A549 (cell line): ENCODE measurements at regions not wholly inside any gene's neighbourhood (a gene's known extent, or its start where the extent isn't known, plus 50 kb on each side); places are given as distances from the start of the nearest gene placed in this dataset.

Source experiments
- ATAC-seq, 2 experiments: fragments of 200-7000 bp in 1 of 2; fragments of >200 bp in 1 of 2; cut with Nextera tagmentation in 1 of 2; cut with Tn5 transposase in 1 of 2; 3 replicates each; pipeline versions ENCODE4 v1.8.0 to v1.9.1; 2018 to 2020; ENCODE audit warnings: mild to moderate bottlenecking in 1 of 2, moderate library complexity in 1 of 2
- CTCF ChIA-PET: fragments of 300-600 bp; sonication (Branson Sonifier 250); formaldehyde crosslinking; extraction: SDS; loops from one replicate; lab custom pipeline; 2021; ENCODE audit warnings: antibody characterized with exemption, inconsistent platforms; lab: Yijun Ruan, JAX
- POLR2A ChIA-PET: fragments of 350-600 bp; formaldehyde crosslinking; extraction: SDS; loops from one replicate; lab custom pipeline; 2021; ENCODE audit warnings: antibody characterized with exemption, inconsistent platforms; lab: Yijun Ruan, JAX
- DNase-seq, 2 experiments: peaks; one replicate each; pipeline versions ENCODE4 v3.0.0 to v3.0.0-alpha.2; 2011 to 2016; ENCODE audit warnings: low read depth in 1 of 2, low spot score in 1 of 2
- FAIRE-seq: peaks from 2 replicates; lab custom pipeline; 2011; peaks lifted over from hg19 to GRCh38; lab: Jason Lieb, UNC
- H3K27ac ChIP-seq, 2 experiments: fragments of >200 bp; sonication (Bioruptor Twin); formaldehyde crosslinking; 3 replicates each; pipeline ENCODE4 v1.5.1; 2016 to 2017
- H3K4me1 ChIP-seq: fragments of >200 bp; sonication (Bioruptor Twin); formaldehyde crosslinking; 3 replicates; pipeline ENCODE4 v1.6.1; 2016
- H3K4me2 ChIP-seq: fragments of >200 bp; sonication (Bioruptor Twin); formaldehyde crosslinking; 3 replicates; pipeline ENCODE4 v1.6.1; 2016
- H3K4me3 ChIP-seq: fragments of >200 bp; sonication (Bioruptor Twin); formaldehyde crosslinking; 3 replicates; pipeline ENCODE4 v1.5.1; 2016
- H3K9me3 ChIP-seq: fragments of >200 bp; sonication (Bioruptor Twin); formaldehyde crosslinking; 3 replicates; pipeline ENCODE4 v1.6.1; 2016
- BHLHE40 ChIP-seq: IDR thresholded peaks from 2 replicates; pipeline ENCODE4 v1.6.1; 2012; ENCODE audit warnings: low read depth, low read length, inconsistent platforms
- CBX2 ChIP-seq: fragments of 200-600 bp; sonication (generic); IDR thresholded peaks from 2 replicates; pipeline ENCODE4 v1.6.1; 2016; ENCODE audit warnings: low read depth, mild to moderate bottlenecking, borderline replicate concordance
- CEBPB ChIP-seq, 2 experiments: fragments of >200 bp in 1 of 2; sonication (Bioruptor Twin) in 1 of 2; formaldehyde crosslinking in 1 of 2; IDR thresholded peaks; 2 replicates each; pipeline ENCODE4 v1.6.1; 2012 to 2016
- CHD2 ChIP-seq: fragments of 150-350 bp; IDR thresholded peaks from 2 replicates; pipeline ENCODE4 v1.6.1; 2014; ENCODE audit warnings: low read length; ENCODE audit not compliant: partially characterized antibody
- CHD4 ChIP-seq: fragments of 200-600 bp; sonication (generic); IDR thresholded peaks from 2 replicates; pipeline ENCODE4 v1.6.1; 2016; ENCODE audit warnings: antibody characterized with exemption, mild to moderate bottlenecking, borderline replicate concordance
- EHF ChIP-seq: fragments of 250-450 bp; sonication (Bioruptor Pico); IDR thresholded peaks from 2 replicates; pipeline ENCODE4 v1.5.0; 2020; ENCODE audit warnings: mild to moderate bottlenecking
- EHMT2 ChIP-seq: fragments of 200-600 bp; sonication (generic); IDR thresholded peaks from 2 replicates; pipeline ENCODE4 v1.6.1; 2016; ENCODE audit warnings: antibody characterized with exemption, low read depth, mild to moderate bottlenecking, moderate library complexity
- ELK1 ChIP-seq: fragments of 150-350 bp; IDR thresholded peaks from 2 replicates; pipeline ENCODE4 v1.6.1; 2014; ENCODE audit warnings: low read depth, mild to moderate bottlenecking, low read length
- ESRRA ChIP-seq: fragments of 150-350 bp; IDR thresholded peaks from 2 replicates; pipeline ENCODE4 v1.6.1; 2014; ENCODE audit warnings: mild to moderate bottlenecking, low read length, borderline replicate concordance
- FOSB ChIP-seq: fragments of 250-450 bp; sonication (Bioruptor Pico); IDR thresholded peaks from 2 replicates; pipeline ENCODE4 v1.5.0; 2020; ENCODE audit warnings: mild to moderate bottlenecking, moderate library complexity
- FOXS1 ChIP-seq: fragments of 250-450 bp; sonication (Bioruptor Pico); IDR thresholded peaks from 2 replicates; pipeline ENCODE4 v1.5.0; 2020; ENCODE audit warnings: mild to moderate bottlenecking, moderate library complexity
- HOXB13 ChIP-seq: fragments of 250-450 bp; sonication (Bioruptor Pico); IDR thresholded peaks from 2 replicates; pipeline ENCODE4 v1.5.0; 2020; ENCODE audit warnings: low read depth, mild to moderate bottlenecking, moderate library complexity
- HOXB5 ChIP-seq: fragments of 250-450 bp; sonication (Bioruptor Pico); IDR thresholded peaks from 2 replicates; pipeline ENCODE4 v1.5.0; 2020; ENCODE audit warnings: mild to moderate bottlenecking, moderate library complexity
- JUN ChIP-seq, 2 experiments: fragments of >200 bp; sonication (Bioruptor Twin); formaldehyde crosslinking; IDR thresholded peaks; 2 replicates in 1 of 2; 3 replicates in 1 of 2; pipeline ENCODE4 v1.6.1; 2016 to 2017
- JUNB ChIP-seq: fragments of >200 bp; sonication (Bioruptor Twin); formaldehyde crosslinking; IDR thresholded peaks from 2 replicates; pipeline ENCODE4 v1.6.1; 2016
- MAZ ChIP-seq: fragments of 150-350 bp; IDR thresholded peaks from 2 replicates; pipeline ENCODE4 v1.6.1; 2014; ENCODE audit warnings: antibody characterized with exemption, low read depth, low read length, borderline replicate concordance
- NFE2L2 ChIP-seq: fragments of 150-350 bp; conservative IDR thresholded peaks from 2 replicates; pipeline ENCODE4 v1.6.1; 2014; ENCODE audit warnings: low read length
- NPAS2 ChIP-seq: fragments of 250-450 bp; sonication (Bioruptor Pico); IDR thresholded peaks from 2 replicates; pipeline ENCODE4 v1.8.0; 2022; ENCODE audit warnings: mild to moderate bottlenecking, moderate library complexity, borderline replicate concordance
- NR3C1 ChIP-seq: fragments of >200 bp; sonication (Bioruptor Twin); formaldehyde crosslinking; IDR thresholded peaks from 3 replicates; pipeline ENCODE4 v1.6.1; 2017
- POLR2A ChIP-seq: IDR thresholded peaks from 2 replicates; pipeline ENCODE4 v1.6.1; 2012; ENCODE audit warnings: mild to moderate bottlenecking, low read length
- POLR2AphosphoS2 ChIP-seq: conservative IDR thresholded peaks from 2 replicates; pipeline ENCODE4 v1.6.1; 2012; ENCODE audit warnings: low read length, improper control_type of control experiment, inconsistent platforms
- RAD21 ChIP-seq, 2 experiments: fragments of >200 bp in 1 of 2; sonication (Bioruptor Twin) in 1 of 2; formaldehyde crosslinking in 1 of 2; IDR thresholded peaks in 1 of 2; conservative IDR thresholded peaks in 1 of 2; 2 replicates in 1 of 2; 3 replicates in 1 of 2; pipeline ENCODE4 v1.6.1; 2012 to 2018; ENCODE audit warnings: inconsistent platforms in 1 of 2
- RCOR1 ChIP-seq: fragments of 150-350 bp; IDR thresholded peaks from 2 replicates; pipeline ENCODE4 v1.6.1; 2014; ENCODE audit warnings: antibody characterized with exemption, low read length, low read depth
- RFX5 ChIP-seq: fragments of 450-650 bp; IDR thresholded peaks from 2 replicates; pipeline ENCODE4 v1.7.1; 2014; ENCODE audit warnings: antibody characterized with exemption, mild to moderate bottlenecking, moderate library complexity
- RNF2 ChIP-seq: fragments of 200-600 bp; sonication (generic); IDR thresholded peaks from 2 replicates; pipeline ENCODE4 v1.6.1; 2016; ENCODE audit warnings: low read depth, mild to moderate bottlenecking, antibody characterized with exemption, moderate library complexity, borderline replicate concordance
- SREBF2 ChIP-seq: fragments of 450-650 bp; IDR thresholded peaks from 2 replicates; pipeline ENCODE4 v1.6.1; 2014; ENCODE audit warnings: mild to moderate bottlenecking, moderate library complexity
- ZNF302 ChIP-seq: fragments of 250-450 bp; sonication (Bioruptor Pico); IDR thresholded peaks from 2 replicates; pipeline ENCODE4 v1.9.0; 2021; ENCODE audit warnings: inconsistent platforms, mild to moderate bottlenecking, moderate library complexity
- WGBS: methylation state at CpG from one replicate; pipeline ENCODE4 v1.1.6; 2017; ENCODE audit errors: missing lambda C conversion rate; 5-methylcytosine and 5-hydroxymethylcytosine counted together
- TF ChIP-seq, protein P1 (sequence below): fragments of 250-450 bp; sonication (Bioruptor Pico); IDR thresholded peaks from 2 replicates; pipeline ENCODE4 v1.5.0; 2021; ENCODE audit warnings: mild to moderate bottlenecking, moderate library complexity, borderline replicate concordance
- TF ChIP-seq, protein P2 (sequence below): IDR thresholded peaks from 2 replicates; pipeline ENCODE4 v1.6.1; 2012
- TF ChIP-seq, protein P3 (sequence below): fragments of 250-450 bp; sonication (Bioruptor Pico); IDR thresholded peaks from 2 replicates; pipeline ENCODE4 v1.5.0; 2020; ENCODE audit warnings: low read depth, mild to moderate bottlenecking, moderate library complexity
- TF ChIP-seq, protein P4 (sequence below): fragments of >200 bp; sonication (Bioruptor Twin); formaldehyde crosslinking; IDR thresholded peaks from 3 replicates; pipeline ENCODE4 v1.6.1; 2016

DNA sequence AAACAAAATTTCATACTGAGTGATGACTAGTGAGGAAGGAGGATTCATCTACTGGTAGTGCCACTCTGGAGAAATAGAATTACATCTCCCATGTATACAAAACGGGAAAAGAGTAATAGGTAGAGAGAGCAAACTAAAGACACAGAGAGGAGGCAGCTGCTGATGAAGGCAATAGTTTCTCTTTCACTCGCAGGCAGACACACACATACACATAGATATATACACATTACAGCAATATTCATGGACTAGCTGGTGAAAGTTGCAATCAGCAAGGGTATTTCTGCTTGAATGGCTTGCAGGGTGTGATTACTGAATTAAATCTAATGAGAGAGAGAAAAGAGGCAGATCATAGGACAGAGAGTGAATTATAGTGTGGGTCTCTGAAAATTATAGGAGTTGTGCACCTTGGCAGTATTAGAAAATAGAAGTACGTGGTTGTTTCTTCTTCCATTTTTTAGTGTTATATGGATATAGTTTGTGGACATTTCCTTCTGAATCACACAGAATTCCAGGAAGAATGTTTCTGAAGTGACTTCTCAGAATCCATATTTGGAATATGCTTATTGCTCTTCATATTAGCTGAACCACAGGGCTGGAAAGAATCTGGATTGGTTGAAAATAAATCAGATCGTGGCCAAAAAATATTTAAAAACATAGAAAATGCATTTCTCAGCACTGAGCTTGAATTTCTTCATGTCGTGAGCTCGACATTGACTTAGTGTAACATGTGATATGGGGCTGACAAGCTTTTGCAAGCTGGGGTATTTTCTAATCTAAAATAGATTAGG is 991.2 kb downstream of the TUSC7 start:
- Histone ChIP-seq H3K9me3 (no peaks in the 10 kb centered on the region), H3K4me1 (no peaks in the 10 kb centered on the region), H3K4me3 (no peak overlapping the region), H3K27ac (no peak overlapping the region), H3K4me2 (no peak overlapping the region)
- TF ChIP-seq, protein P1, sequence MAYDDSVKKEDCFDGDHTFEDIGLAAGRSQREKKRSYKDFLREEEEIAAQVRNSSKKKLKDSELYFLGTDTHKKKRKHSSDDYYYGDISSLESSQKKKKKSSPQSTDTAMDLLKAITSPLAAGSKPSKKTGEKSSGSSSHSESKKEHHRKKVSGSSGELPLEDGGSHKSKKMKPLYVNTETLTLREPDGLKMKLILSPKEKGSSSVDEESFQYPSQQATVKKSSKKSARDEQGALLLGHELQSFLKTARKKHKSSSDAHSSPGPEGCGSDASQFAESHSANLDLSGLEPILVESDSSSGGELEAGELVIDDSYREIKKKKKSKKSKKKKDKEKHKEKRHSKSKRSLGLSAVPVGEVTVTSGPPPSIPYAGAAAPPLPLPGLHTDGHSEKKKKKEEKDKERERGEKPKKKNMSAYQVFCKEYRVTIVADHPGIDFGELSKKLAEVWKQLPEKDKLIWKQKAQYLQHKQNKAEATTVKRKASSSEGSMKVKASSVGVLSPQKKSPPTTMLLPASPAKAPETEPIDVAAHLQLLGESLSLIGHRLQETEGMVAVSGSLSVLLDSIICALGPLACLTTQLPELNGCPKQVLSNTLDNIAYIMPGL (CRISPR knock-in tag): no peak
- TF ChIP-seq EHF (CRISPR knock-in tag) (no peak), HOXB5 (no peak), RFX5 (no peak), CHD4 (no peak), CEBPB (IDR thresholded peaks at IDR 0.05) (no peak), SREBF2 (no peak), RCOR1 (no peak), CHD2 (no peak), ESRRA (no peak), POLR2A (no peak), ELK1 (no peak), NPAS2 (CRISPR knock-in tag) (no peak), RAD21 (conservative IDR thresholded peaks at IDR 0.05 in 1 of 2, IDR thresholded peaks at IDR 0.05 in 1 of 2) (no peak), RNF2 (no peak), HOXB13 (CRISPR knock-in tag) (no peak)
- TF ChIP-seq, protein P2, sequence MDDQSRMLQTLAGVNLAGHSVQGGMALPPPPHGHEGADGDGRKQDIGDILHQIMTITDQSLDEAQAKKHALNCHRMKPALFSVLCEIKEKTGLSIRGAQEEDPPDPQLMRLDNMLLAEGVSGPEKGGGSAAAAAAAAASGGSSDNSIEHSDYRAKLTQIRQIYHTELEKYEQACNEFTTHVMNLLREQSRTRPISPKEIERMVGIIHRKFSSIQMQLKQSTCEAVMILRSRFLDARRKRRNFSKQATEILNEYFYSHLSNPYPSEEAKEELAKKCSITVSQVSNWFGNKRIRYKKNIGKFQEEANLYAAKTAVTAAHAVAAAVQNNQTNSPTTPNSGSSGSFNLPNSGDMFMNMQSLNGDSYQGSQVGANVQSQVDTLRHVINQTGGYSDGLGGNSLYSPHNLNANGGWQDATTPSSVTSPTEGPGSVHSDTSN: no peak
- FAIRE-seq: no peak
- no peak for ATAC-seq
- POLR2A ChIA-PET: no interaction called here
- WGBS: 66% methylated on average over 6 of the region's 6 CpGs
- CTCF ChIA-PET: no interaction called here
- no peak for DNase-seq

- FAIRE-seq (no peak), ATAC-seq (no peak), DNase-seq (no peak)
- H3K27ac ChIP-seq: no peak overlapping the region
- ChIA-PET POLR2A (no interaction called here), CTCF (interaction anchor here (0.8 to 1.4 kb wide), 2 partner anchors 15 to 29 kb away, joined by 3 read pairs; no protein-coding TSS in a partner anchor)
- no peaks in the 10 kb centered on the region for H3K4me1 ChIP-seq
- H3K9me3 ChIP-seq: no peaks in the 10 kb centered on the region
- 59% methylated on average over 3 of the region's 3 CpGs for WGBS
- H3K4me2 ChIP-seq: no peak overlapping the region
- TF ChIP-seq CBX2 (no peak), JUN (IDR thresholded peaks at IDR 0.05) (no peak), ZNF302 (CRISPR knock-in tag) (no peak), NR3C1 (no peak), MAZ (no peak), FOSB (CRISPR knock-in tag) (no peak), POLR2AphosphoS2 (no peak), JUNB (no peak), BHLHE40 (no peak), EHMT2 (no peak), SREBF2 (no peak), FOXS1 (CRISPR knock-in tag) (no peak), NFE2L2 (no peak)
- TF ChIP-seq, protein P3, sequence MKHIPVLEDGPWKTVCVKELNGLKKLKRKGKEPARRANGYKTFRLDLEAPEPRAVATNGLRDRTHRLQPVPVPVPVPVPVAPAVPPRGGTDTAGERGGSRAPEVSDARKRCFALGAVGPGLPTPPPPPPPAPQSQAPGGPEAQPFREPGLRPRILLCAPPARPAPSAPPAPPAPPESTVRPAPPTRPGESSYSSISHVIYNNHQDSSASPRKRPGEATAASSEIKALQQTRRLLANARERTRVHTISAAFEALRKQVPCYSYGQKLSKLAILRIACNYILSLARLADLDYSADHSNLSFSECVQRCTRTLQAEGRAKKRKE (CRISPR knock-in tag): no peak
- TF ChIP-seq, protein P4, sequence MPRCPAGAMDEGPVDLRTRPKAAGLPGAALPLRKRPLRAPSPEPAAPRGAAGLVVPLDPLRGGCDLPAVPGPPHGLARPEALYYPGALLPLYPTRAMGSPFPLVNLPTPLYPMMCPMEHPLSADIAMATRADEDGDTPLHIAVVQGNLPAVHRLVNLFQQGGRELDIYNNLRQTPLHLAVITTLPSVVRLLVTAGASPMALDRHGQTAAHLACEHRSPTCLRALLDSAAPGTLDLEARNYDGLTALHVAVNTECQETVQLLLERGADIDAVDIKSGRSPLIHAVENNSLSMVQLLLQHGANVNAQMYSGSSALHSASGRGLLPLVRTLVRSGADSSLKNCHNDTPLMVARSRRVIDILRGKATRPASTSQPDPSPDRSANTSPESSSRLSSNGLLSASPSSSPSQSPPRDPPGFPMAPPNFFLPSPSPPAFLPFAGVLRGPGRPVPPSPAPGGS: no peak
- H3K4me3 ChIP-seq: no peak overlapping the region
Measured at GRCh38 chr3:117705011-117705410, 995.4 kb downstream of the TUSC7 start.
